ENCODE measurements at regions not wholly inside any gene's neighbourhood (a gene's known extent, or its start where the extent isn't known, plus 50 kb on each side); places are given as distances from the start of the nearest gene placed in this dataset.

DNA sequence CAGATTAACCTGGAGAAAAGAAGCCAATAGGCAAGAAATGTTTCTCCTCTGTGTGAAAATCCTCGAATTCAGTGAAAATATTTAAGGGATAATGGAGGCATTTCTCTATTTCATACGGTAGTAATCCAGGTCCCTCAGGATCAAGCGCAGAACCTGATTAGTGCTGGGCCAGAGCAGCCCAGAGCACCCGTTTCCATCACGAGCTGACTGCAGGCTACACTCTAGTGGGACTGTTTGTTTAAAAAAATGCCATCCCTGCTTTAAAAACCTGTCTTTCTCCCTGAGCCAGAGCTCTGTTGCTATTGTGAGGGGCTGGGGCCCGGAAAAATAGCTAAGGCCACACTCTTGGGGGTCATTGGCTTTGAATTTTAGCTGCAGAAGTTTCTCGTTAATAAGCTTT, 223.2 kb upstream of the E2F8 start:
- Histone ChIP-seq H3K9me3 (no peaks in the 10 kb centered on the region), H3K27me3 (replicated peaks; ENCODE audit: insufficient read depth) (peaks cover 4% of the 10 kb centered on the region), H3K4me1 (replicated peaks) (no peaks in the 10 kb centered on the region), H3K4me3 (no peak overlapping the region), H3K27ac (no peak overlapping the region), H3K36me3 (no peaks in the 10 kb centered on the region)
- WGBS: 76% methylated on average over 7 of the region's 7 CpGs
- intact Hi-C loops (cut with DNase I): no loop called here
- TF ChIP-seq POLR2AphosphoS5 (IDR thresholded peaks at IDR 0.05): no peak
- no peak for TF ChIP-seq CTCF (IDR thresholded peaks at IDR 0.05)
- TF ChIP-seq POLR2A (IDR thresholded peaks at IDR 0.05): no peak
- DNase-seq (ENCODE audit: low spot score): no peak

DNA sequence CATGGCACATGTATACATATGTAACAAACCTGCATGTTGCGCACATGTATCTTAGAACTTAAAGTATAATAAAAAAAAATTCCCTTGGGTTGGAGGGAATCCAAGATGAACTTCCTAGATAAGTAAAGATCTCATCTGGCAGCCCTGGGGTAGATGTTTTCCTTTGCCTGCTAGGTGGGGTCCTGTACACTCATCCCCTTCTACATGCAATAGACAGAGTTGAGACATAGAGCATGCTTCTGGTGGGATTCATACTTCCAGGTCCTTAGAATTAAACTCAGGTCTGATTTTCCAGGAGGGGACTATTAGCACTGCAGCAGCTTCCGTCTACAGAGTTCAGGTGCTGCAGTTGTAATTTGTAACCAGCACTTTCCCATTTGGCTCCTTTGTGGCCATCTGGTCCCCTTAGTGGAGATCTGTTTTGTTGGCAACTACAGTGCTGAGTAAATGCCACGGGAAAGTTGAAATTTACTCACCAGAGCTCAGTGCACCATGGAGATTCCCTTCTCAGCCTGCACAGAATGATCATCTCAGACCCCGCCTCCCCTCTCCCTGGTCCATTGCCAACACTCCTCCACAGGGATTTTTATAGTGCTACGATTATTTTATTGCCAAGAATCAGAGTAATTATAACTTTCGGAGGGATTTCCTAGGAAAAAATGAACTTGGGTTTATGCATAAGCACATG, 220.1 kb upstream of the E2F8 start:
- H3K4me3 ChIP-seq: no peak overlapping the region
- H3K27ac ChIP-seq: no peak overlapping the region
- intact Hi-C loops (cut with DNase I): no loop called here
- no peaks in the 10 kb centered on the region for H3K4me1 ChIP-seq (replicated peaks)
- 22% methylated on average over 6 of the region's 6 CpGs for WGBS
- TF ChIP-seq POLR2A (IDR thresholded peaks at IDR 0.05) (no peak), POLR2AphosphoS5 (IDR thresholded peaks at IDR 0.05) (no peak), CTCF (IDR thresholded peaks at IDR 0.05) (no peak)
- no peaks in the 10 kb centered on the region for H3K9me3 ChIP-seq
- DNase-seq (ENCODE audit: low spot score): no peak
- no peaks in the 10 kb centered on the region for H3K36me3 ChIP-seq
- H3K27me3 ChIP-seq (replicated peaks; ENCODE audit: insufficient read depth): peaks cover 4% of the 10 kb centered on the region

DNA sequence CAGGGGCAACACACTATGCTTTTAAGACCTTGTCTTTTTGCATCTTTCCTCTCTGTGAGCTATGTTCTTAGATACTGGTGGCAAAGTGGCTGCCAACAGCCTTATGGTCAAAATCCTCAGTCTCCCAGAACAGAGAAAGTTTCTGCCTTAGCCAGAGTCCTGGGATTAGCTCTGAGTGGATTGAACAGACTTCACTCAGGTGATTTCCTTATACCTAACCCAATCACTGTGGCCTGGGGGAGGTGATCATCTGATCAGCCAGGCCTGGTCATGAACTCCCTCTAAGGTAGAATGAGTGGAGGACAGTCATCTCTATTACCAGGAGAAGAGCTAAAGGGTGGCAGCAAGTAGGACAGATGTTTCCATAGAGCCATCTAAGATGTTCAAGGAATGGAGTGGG, 218.5 kb upstream of the E2F8 start:
- Histone ChIP-seq H3K4me1 (replicated peaks) (no peaks in the 10 kb centered on the region), H3K9me3 (no peaks in the 10 kb centered on the region), H3K36me3 (no peaks in the 10 kb centered on the region), H3K4me3 (no peak overlapping the region), H3K27me3 (replicated peaks; ENCODE audit: insufficient read depth) (peaks cover 4% of the 10 kb centered on the region), H3K27ac (no peak overlapping the region)
- no peak for TF ChIP-seq CTCF (IDR thresholded peaks at IDR 0.05)
- TF ChIP-seq POLR2AphosphoS5 (IDR thresholded peaks at IDR 0.05): no peak
- TF ChIP-seq POLR2A (IDR thresholded peaks at IDR 0.05): no peak
- DNase-seq (ENCODE audit: low spot score): no peak
- intact Hi-C loops (cut with DNase I): no loop called here

GRCh38 chr11:19458721-19459120, 218.0 kb upstream of the E2F8 start:
- no peak overlapping the region for H3K4me3 ChIP-seq
- peaks cover 4% of the 10 kb centered on the region for H3K27me3 ChIP-seq (replicated peaks; ENCODE audit: insufficient read depth)
- WGBS: 96% methylated on average over 3 of the region's 3 CpGs
- DNase-seq (ENCODE audit: low spot score): no peak
- H3K27ac ChIP-seq: no peak overlapping the region
- H3K36me3 ChIP-seq: no peaks in the 10 kb centered on the region
- H3K9me3 ChIP-seq: no peaks in the 10 kb centered on the region
- no peaks in the 10 kb centered on the region for H3K4me1 ChIP-seq (replicated peaks)
- intact Hi-C loops (cut with DNase I): no loop called here
- TF ChIP-seq POLR2A (IDR thresholded peaks at IDR 0.05) (no peak), CTCF (IDR thresholded peaks at IDR 0.05) (no peak), POLR2AphosphoS5 (IDR thresholded peaks at IDR 0.05) (no peak)

GRCh38 chr11:19458231-19458630, 217.5 kb upstream of the E2F8 start:
- WGBS: 84% methylated on average over 2 of the region's 2 CpGs
- TF ChIP-seq CTCF (IDR thresholded peaks at IDR 0.05) (no peak), POLR2A (IDR thresholded peaks at IDR 0.05) (no peak), POLR2AphosphoS5 (IDR thresholded peaks at IDR 0.05) (no peak)
- Histone ChIP-seq H3K4me3 (no peak overlapping the region), H3K9me3 (no peaks in the 10 kb centered on the region), H3K4me1 (replicated peaks) (no peaks in the 10 kb centered on the region), H3K36me3 (no peaks in the 10 kb centered on the region), H3K27me3 (replicated peaks; ENCODE audit: insufficient read depth) (peaks cover 2% of the 10 kb centered on the region), H3K27ac (no peak overlapping the region)
- no peak for DNase-seq (ENCODE audit: low spot score)
- intact Hi-C loops (cut with DNase I): no loop called here

Data from prostate gland (tissue), 2 donors.